HG03175 (cell line): ENCODE measurements at regions not wholly inside any gene's neighbourhood (a gene's known extent, or its start where the extent isn't known, plus 50 kb on each side); places are given as distances from the start of the nearest gene placed in this dataset.

Experiments
- ATAC-seq: cut with Tn5 transposase; IDR thresholded peaks from one replicate; pipeline ENCODE4 v1.9.1; 2021; ENCODE audit warnings: mild to moderate bottlenecking, moderate library complexity; ENCODE audit not compliant: unreplicated experiment

GRCh38 chr4:164377277-164377676 lies 376.7 kb upstream of the SMIM31 start:
- ATAC-seq: no peak

- no peak for ATAC-seq
Measured at GRCh38 chr4:164378361-164378760, 375.6 kb upstream of the SMIM31 start.

- no peak for ATAC-seq
Measured at GRCh38 chr4:164379694-164380093, 374.2 kb upstream of the SMIM31 start.

- no peak for ATAC-seq
Measured at GRCh38 chr4:164381859-164382258, 372.1 kb upstream of the SMIM31 start.

- no peak for ATAC-seq
Measured at GRCh38 chr4:164383058-164383357, 370.9 kb upstream of the SMIM31 start.

- no peak for ATAC-seq
Measured at GRCh38 chr4:164383358-164384220, 370.3 kb upstream of the SMIM31 start.

GRCh38 chr4:164384416-164384815 lies 369.5 kb upstream of the SMIM31 start:
- ATAC-seq: no peak

- no peak for ATAC-seq
Measured at GRCh38 chr4:164396439-164396838, 357.5 kb upstream of the SMIM31 start.

GRCh38 chr4:164402554-164402953 lies 351.4 kb upstream of the SMIM31 start:
- ATAC-seq: no peak

- no peak for ATAC-seq
Measured at GRCh38 chr4:164405774-164406173, 348.2 kb upstream of the SMIM31 start.

GRCh38 chr4:164408831-164409230 lies 345.1 kb upstream of the SMIM31 start:
- no peak for ATAC-seq

GRCh38 chr4:164410401-164410800 lies 343.5 kb upstream of the SMIM31 start:
- ATAC-seq: no peak

- no peak for ATAC-seq
Measured at GRCh38 chr4:164412246-164412645, 341.7 kb upstream of the SMIM31 start.

- ATAC-seq: no peak
Measured at GRCh38 chr4:164413743-164414142, 340.2 kb upstream of the SMIM31 start.

- no peak for ATAC-seq
Measured at GRCh38 chr4:164423819-164424218, 330.1 kb upstream of the SMIM31 start.

- ATAC-seq: no peak
Measured at GRCh38 chr4:164424846-164425245, 329.1 kb upstream of the SMIM31 start.

- ATAC-seq: no peak
Measured at GRCh38 chr4:164428561-164428960, 325.4 kb upstream of the SMIM31 start.

GRCh38 chr4:164438321-164438720 lies 315.6 kb upstream of the SMIM31 start:
- no peak for ATAC-seq

GRCh38 chr4:164439037-164439436 lies 314.9 kb upstream of the SMIM31 start:
- ATAC-seq: no peak

- no peak for ATAC-seq
Measured at GRCh38 chr4:164440199-164440598, 313.7 kb upstream of the SMIM31 start.

- ATAC-seq: no peak
Measured at GRCh38 chr4:164441109-164441508, 312.8 kb upstream of the SMIM31 start.

GRCh38 chr4:164442180-164442579 lies 311.8 kb upstream of the SMIM31 start:
- no peak for ATAC-seq

- ATAC-seq: no peak
Measured at GRCh38 chr4:164446516-164446915, 307.4 kb upstream of the SMIM31 start.
